ENCODE measurements at regions not wholly inside any gene's neighbourhood (a gene's known extent, or its start where the extent isn't known, plus 50 kb on each side); places are given as distances from the start of the nearest gene placed in this dataset.
A peak's percentile ranks its signal among the peaks of the same experiment; 100 is the strongest.

- no peaks in the 10 kb centered on the region for H3K9me3 ChIP-seq
- H3K27me3 ChIP-seq = no peaks in the 10 kb centered on the region
- H3K4me3 ChIP-seq = no peak overlapping the region
- DNase-seq = no peak
- H3K36me3 ChIP-seq = no peaks in the 10 kb centered on the region
- H3K4me1 ChIP-seq = no peaks in the 10 kb centered on the region
- H3K27ac ChIP-seq = no peak overlapping the region
- no peak for TF ChIP-seq POLR2A (IDR thresholded peaks at IDR 0.05)
- TF ChIP-seq, protein P1, sequence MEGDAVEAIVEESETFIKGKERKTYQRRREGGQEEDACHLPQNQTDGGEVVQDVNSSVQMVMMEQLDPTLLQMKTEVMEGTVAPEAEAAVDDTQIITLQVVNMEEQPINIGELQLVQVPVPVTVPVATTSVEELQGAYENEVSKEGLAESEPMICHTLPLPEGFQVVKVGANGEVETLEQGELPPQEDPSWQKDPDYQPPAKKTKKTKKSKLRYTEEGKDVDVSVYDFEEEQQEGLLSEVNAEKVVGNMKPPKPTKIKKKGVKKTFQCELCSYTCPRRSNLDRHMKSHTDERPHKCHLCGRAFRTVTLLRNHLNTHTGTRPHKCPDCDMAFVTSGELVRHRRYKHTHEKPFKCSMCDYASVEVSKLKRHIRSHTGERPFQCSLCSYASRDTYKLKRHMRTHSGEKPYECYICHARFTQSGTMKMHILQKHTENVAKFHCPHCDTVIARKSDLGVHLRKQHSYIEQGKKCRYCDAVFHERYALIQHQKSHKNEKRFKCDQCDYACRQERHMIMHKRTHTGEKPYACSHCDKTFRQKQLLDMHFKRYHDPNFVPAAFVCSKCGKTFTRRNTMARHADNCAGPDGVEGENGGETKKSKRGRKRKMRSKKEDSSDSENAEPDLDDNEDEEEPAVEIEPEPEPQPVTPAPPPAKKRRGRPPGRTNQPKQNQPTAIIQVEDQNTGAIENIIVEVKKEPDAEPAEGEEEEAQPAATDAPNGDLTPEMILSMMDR (IDR thresholded peaks at IDR 0.05) = no peak
Measured at GRCh38 chr19:53696951-53697350, 65.2 kb downstream of the DPRX start.

- no peaks in the 10 kb centered on the region for H3K4me1 ChIP-seq
- no peaks in the 10 kb centered on the region for H3K9me3 ChIP-seq
- no peak overlapping the region for H3K27ac ChIP-seq
- H3K27me3 ChIP-seq = no peaks in the 10 kb centered on the region
- DNase-seq = no peak
- H3K4me3 ChIP-seq = no peak overlapping the region
- no peak for TF ChIP-seq POLR2A (IDR thresholded peaks at IDR 0.05)
- TF ChIP-seq, protein P1 (IDR thresholded peaks at IDR 0.05) = no peak
- no peaks in the 10 kb centered on the region for H3K36me3 ChIP-seq
Measured at GRCh38 chr19:53703361-53703760, 71.6 kb downstream of the DPRX start.

DNA sequence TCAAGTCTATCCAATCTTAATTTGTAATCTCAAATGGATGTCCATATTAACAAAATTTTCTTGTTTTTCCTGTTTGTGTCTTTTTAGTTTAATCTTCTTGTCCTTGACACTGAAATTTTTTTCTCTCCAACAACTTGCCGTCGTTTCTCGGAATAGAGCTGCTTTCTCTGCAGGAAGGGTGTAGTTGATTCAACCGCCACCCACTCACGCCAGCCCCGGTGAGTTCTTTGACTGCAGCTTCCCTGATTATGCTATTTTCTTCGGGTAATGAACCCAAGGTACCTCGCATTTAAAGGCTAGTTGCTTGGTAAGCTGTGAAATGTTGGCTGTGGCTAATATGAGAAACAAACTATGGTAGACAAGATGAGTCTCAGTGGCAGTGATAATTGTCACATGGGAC is 72.2 kb downstream of the DPRX start:
- DNase-seq = no peak
- H3K4me3 ChIP-seq = no peak overlapping the region
- no peaks in the 10 kb centered on the region for H3K27me3 ChIP-seq
- TF ChIP-seq POLR2A (IDR thresholded peaks at IDR 0.05) = no peak
- TF ChIP-seq, protein P1 (IDR thresholded peaks at IDR 0.05) = no peak
- H3K9me3 ChIP-seq = no peaks in the 10 kb centered on the region
- no peaks in the 10 kb centered on the region for H3K4me1 ChIP-seq
- no peak overlapping the region for H3K27ac ChIP-seq
- H3K36me3 ChIP-seq = no peaks in the 10 kb centered on the region

GRCh38 chr19:53707278-53707677 is 75.5 kb downstream of the DPRX start:
- H3K9me3 ChIP-seq = no peaks in the 10 kb centered on the region
- DNase-seq = no peak
- no peaks in the 10 kb centered on the region for H3K4me1 ChIP-seq
- H3K36me3 ChIP-seq = no peaks in the 10 kb centered on the region
- H3K27ac ChIP-seq = no peak overlapping the region
- TF ChIP-seq, protein P1 (IDR thresholded peaks at IDR 0.05) = no peak
- TF ChIP-seq POLR2A (IDR thresholded peaks at IDR 0.05) = no peak
- H3K27me3 ChIP-seq = no peaks in the 10 kb centered on the region
- no peak overlapping the region for H3K4me3 ChIP-seq

DNA sequence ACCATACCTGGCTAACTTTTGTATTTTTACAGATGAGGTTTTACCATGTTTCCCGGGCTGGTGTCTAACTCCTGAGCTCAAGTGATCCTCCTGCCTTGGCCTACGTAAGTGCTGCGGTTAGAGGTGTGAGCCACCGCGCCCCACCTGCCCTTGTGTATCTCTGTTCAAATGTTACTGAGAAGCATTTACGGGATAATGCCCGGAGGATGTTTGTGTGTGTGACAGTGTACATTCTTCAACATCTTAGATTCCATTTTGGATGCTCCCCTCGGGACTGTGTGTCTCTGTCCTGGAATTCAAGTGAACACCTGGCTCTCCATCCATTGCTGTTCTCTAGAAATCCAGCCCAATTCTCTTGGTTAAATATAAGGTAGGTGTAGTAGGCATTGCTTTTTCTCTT is 93.7 kb downstream of the NLRP12 start:
- DNase-seq = peak in 1 of 3 donors; percentile 7
- Histone ChIP-seq H3K36me3 (no peaks in the 10 kb centered on the region), H3K27ac (no peak overlapping the region), H3K9me3 (no peaks in the 10 kb centered on the region), H3K4me1 (no peaks in the 10 kb centered on the region), H3K27me3 (no peaks in the 10 kb centered on the region), H3K4me3 (no peak overlapping the region)
- no peak for TF ChIP-seq POLR2A (IDR thresholded peaks at IDR 0.05)
- TF ChIP-seq, protein P1 (IDR thresholded peaks at IDR 0.05) = no peak

Small RNA genes in the stretch of these regions (small RNA-seq; reads per million reads assigned to genes)
- gene MIR516B2 = 0 reads per million in 2 donors
- gene MIR517A = 0 reads per million in 2 donors
- gene MIR517B = 0 reads per million in 2 donors
- 0 reads per million in 2 donors for gene MIR518B
- 0 reads per million in 2 donors for gene MIR518E
- 0 reads per million in 2 donors for gene MIR518F
- 0 reads per million in 2 donors for gene MIR519D
- 0 reads per million in 2 donors for gene MIR520B
- 0 reads per million in 2 donors for gene MIR520C
- 0 reads per million in 2 donors for gene MIR520D
- gene MIR520G = 0 reads per million in 2 donors
- 0 reads per million in 2 donors for gene MIR521-2
- gene MIR525 = 0 reads per million in 2 donors
- 0 reads per million in 2 donors for gene MIR526A1
- gene MIR526A2 = 0 reads per million in 2 donors
- gene RNU6-803P = 0 reads per million in 2 donors
